Panc1 (cell line): ENCODE measurements at regions not wholly inside any gene's neighbourhood (a gene's known extent, or its start where the extent isn't known, plus 50 kb on each side); places are given as distances from the start of the nearest gene placed in this dataset.

Source experiments
- ATAC-seq: fragments of 200-7000 bp; cut with Tn5 transposase; 2 replicates; pipeline ENCODE4 v1.9.1; 2020; ENCODE audit warnings: mild to moderate bottlenecking, moderate library complexity
- BruUV-seq: library from RNA; stranded (reverse); fragments of 400-500 nt; replicated peaks from 2 replicates; lab custom pipeline; 2021; lab: Mats Ljungman, UMichigan
- CTCF ChIA-PET: fragments of 300-600 bp; sonication (Branson Sonifier 250); formaldehyde crosslinking; loops from one replicate; lab custom pipeline; 2022; ENCODE audit warnings: antibody characterized with exemption; lab: Charles Lee
- POLR2A ChIA-PET: fragments of 300-600 bp; sonication (Branson Sonifier 250); formaldehyde crosslinking; loops from one replicate; lab custom pipeline; 2022; ENCODE audit warnings: antibody characterized with exemption; lab: Charles Lee
- DNase-seq: peaks from one replicate; pipeline ENCODE4 v3.0.0-alpha.2; 2010; ENCODE audit warnings: low read depth, low spot score
- H3K27ac ChIP-seq: 2 replicates; pipeline ENCODE4 v1.5.1; 2011; ENCODE audit warnings: mild to moderate bottlenecking, low read length, inconsistent platforms
- H3K27me3 ChIP-seq: fragments of 200-500 bp; sonication (Bioruptor generic); 2 replicates; pipeline ENCODE4 v1.6.0; 2014; ENCODE audit warnings: low read length, inconsistent platforms; ENCODE audit not compliant: control insufficient read depth, insufficient read depth
- H3K36me3 ChIP-seq: fragments of 200-500 bp; sonication (Bioruptor generic); 2 replicates; pipeline ENCODE4 v1.5.1; 2014; ENCODE audit warnings: inconsistent platforms, mild to moderate bottlenecking, low read length, moderate library complexity; ENCODE audit not compliant: control insufficient read depth, insufficient read depth
- H3K4me1 ChIP-seq: 2 replicates; pipeline ENCODE4 v1.5.1; 2011; ENCODE audit warnings: inconsistent platforms, mild to moderate bottlenecking, low read length, moderate library complexity; ENCODE audit not compliant: control insufficient read depth, insufficient read depth
- H3K4me3 ChIP-seq, 2 experiments: 2 replicates each; pipeline ENCODE4 v1.5.1; 2011 to 2012; ENCODE audit warnings: low read depth in 2 of 2, low read length in 2 of 2, mild to moderate bottlenecking in 2 of 2, inconsistent platforms in 1 of 2, moderate library complexity in 1 of 2
- H3K9me3 ChIP-seq: fragments of 200-500 bp; sonication (Bioruptor generic); 2 replicates; pipeline ENCODE4 v1.5.1; 2014; ENCODE audit warnings: low read depth, mild to moderate bottlenecking, inconsistent platforms, low read length, moderate library complexity; ENCODE audit not compliant: control insufficient read depth, insufficient read depth
- CTCF ChIP-seq: fragments of 450-650 bp; IDR thresholded peaks from 2 replicates; pipeline ENCODE4 v1.5.1; 2017; ENCODE audit warnings: mild to moderate bottlenecking
- POLR2AphosphoS5 ChIP-seq: IDR thresholded peaks from 2 replicates; pipeline ENCODE4 v1.6.1; 2012; ENCODE audit warnings: mild to moderate bottlenecking, low read depth, low read length, moderate library complexity
- SIN3A ChIP-seq: IDR thresholded peaks from 2 replicates; pipeline ENCODE4 v1.6.1; 2012; ENCODE audit warnings: low read depth, mild to moderate bottlenecking, low read length, moderate library complexity, borderline replicate concordance; ENCODE audit not compliant: insufficient read depth
- TCF7L2 ChIP-seq: IDR thresholded peaks from 2 replicates; pipeline ENCODE4 v1.6.1; 2011; ENCODE audit warnings: mild to moderate bottlenecking, low read depth, low read length, inconsistent platforms
- in situ Hi-C: cut with HindIII; loops from 2 replicates; pipeline ENCODE4 v1.10.0; 2016; ENCODE audit warnings: low sequenced_read_pairs, low pct_unique_long_range_greater_than_20kb
- intact Hi-C: fragments of 100-400 bp; cut with micrococcal nuclease; formaldehyde crosslinking; loops from one replicate; pipeline ENCODE4 v1.10.0; 2022; ENCODE audit not compliant: unreplicated experiment
- TF ChIP-seq, protein P1 (sequence below), 2 experiments: IDR thresholded peaks; 2 replicates each; pipeline ENCODE4 v1.6.1; 2011 to 2012; ENCODE audit warnings: low read depth in 2 of 2, control low read depth in 1 of 2, low read length in 1 of 2, mild to moderate bottlenecking in 1 of 2, moderate library complexity in 1 of 2; ENCODE audit not compliant: insufficient read depth in 1 of 2

GRCh38 chr3:31427623-31428022, 105.1 kb upstream of the STT3B start:
- Histone ChIP-seq H3K27ac (no peak overlapping the region), H3K27me3 (no peaks in the 10 kb centered on the region), H3K4me3 (no peak overlapping the region), H3K9me3 (no peaks in the 10 kb centered on the region), H3K4me1 (no peaks in the 10 kb centered on the region), H3K36me3 (no peaks in the 10 kb centered on the region)
- no peak for DNase-seq
- no peak for TF ChIP-seq SIN3A
- no peak for TF ChIP-seq POLR2AphosphoS5
- TF ChIP-seq CTCF = no peak
- TF ChIP-seq, protein P1, sequence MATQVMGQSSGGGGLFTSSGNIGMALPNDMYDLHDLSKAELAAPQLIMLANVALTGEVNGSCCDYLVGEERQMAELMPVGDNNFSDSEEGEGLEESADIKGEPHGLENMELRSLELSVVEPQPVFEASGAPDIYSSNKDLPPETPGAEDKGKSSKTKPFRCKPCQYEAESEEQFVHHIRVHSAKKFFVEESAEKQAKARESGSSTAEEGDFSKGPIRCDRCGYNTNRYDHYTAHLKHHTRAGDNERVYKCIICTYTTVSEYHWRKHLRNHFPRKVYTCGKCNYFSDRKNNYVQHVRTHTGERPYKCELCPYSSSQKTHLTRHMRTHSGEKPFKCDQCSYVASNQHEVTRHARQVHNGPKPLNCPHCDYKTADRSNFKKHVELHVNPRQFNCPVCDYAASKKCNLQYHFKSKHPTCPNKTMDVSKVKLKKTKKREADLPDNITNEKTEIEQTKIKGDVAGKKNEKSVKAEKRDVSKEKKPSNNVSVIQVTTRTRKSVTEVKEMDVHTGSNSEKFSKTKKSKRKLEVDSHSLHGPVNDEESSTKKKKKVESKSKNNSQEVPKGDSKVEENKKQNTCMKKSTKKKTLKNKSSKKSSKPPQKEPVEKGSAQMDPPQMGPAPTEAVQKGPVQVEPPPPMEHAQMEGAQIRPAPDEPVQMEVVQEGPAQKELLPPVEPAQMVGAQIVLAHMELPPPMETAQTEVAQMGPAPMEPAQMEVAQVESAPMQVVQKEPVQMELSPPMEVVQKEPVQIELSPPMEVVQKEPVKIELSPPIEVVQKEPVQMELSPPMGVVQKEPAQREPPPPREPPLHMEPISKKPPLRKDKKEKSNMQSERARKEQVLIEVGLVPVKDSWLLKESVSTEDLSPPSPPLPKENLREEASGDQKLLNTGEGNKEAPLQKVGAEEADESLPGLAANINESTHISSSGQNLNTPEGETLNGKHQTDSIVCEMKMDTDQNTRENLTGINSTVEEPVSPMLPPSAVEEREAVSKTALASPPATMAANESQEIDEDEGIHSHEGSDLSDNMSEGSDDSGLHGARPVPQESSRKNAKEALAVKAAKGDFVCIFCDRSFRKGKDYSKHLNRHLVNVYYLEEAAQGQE (IDR thresholded peaks at IDR 0.05; ENCODE audit: insufficient read depth in 1 of 2, low read depth in 2 of 2, low read length in 1 of 2) = no peak
- no peak for TF ChIP-seq TCF7L2
- in situ Hi-C loops (no loop called here), intact Hi-C loops (no loop called here)
- ChIA-PET CTCF (no interaction called here), POLR2A (no interaction called here)
- ATAC-seq = no peak
- BruUV-seq = no TSS peak

DNA sequence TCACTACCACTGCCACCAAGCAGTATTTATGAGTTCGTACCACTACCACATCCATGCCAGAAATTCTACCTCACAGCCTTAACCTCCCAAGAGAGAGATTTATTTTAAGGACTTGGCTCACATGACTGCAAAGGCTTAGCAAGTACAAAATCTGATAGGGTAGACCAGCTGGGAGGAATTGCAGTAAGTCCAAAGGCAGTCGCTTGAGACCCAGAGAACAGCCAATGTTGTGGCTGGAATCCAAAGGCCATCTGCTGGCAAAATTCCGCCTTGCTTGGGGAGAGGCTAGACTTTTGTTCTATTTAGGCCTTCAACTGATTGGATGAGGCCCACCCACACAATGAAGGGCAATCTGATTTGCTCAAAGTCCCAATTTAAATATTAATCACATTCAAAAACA, 101.4 kb upstream of the STT3B start:
- in situ Hi-C loops (no loop called here), intact Hi-C loops (no loop called here)
- ATAC-seq (no peak), DNase-seq (no peak)
- ChIA-PET POLR2A (no interaction called here), CTCF (no interaction called here)
- H3K4me1 ChIP-seq = no peaks in the 10 kb centered on the region
- no peak for TF ChIP-seq TCF7L2
- TF ChIP-seq POLR2AphosphoS5 = no peak
- no peak for TF ChIP-seq CTCF
- no peak for TF ChIP-seq SIN3A
- no peaks in the 10 kb centered on the region for H3K9me3 ChIP-seq
- no TSS peak for BruUV-seq
- no peak overlapping the region for H3K27ac ChIP-seq
- no peak overlapping the region for H3K4me3 ChIP-seq
- no peaks in the 10 kb centered on the region for H3K27me3 ChIP-seq
- no peaks in the 10 kb centered on the region for H3K36me3 ChIP-seq
